IMR-90 (cell line): ENCODE measurements at regions not wholly inside any gene's neighbourhood (a gene's known extent, or its start where the extent isn't known, plus 50 kb on each side); places are given as distances from the start of the nearest gene placed in this dataset.

ENCODE experiments used
- CEBPB ChIP-seq: IDR thresholded peaks from 2 replicates; pipeline ENCODE4 v1.6.1; 2012; ENCODE audit warnings: low read depth, low read length, improper control_type of control experiment
- CHD1 ChIP-seq: IDR thresholded peaks from 2 replicates; pipeline ENCODE4 v1.6.1; 2012; ENCODE audit warnings: low read depth, low read length, improper control_type of control experiment
- CTCF ChIP-seq: conservative IDR thresholded peaks from 2 replicates; pipeline ENCODE4 v1.5.1; 2012; ENCODE audit warnings: mild to moderate bottlenecking, low read depth, low read length, improper control_type of control experiment
- ELK1 ChIP-seq: fragments of 150-350 bp; IDR thresholded peaks from 2 replicates; pipeline ENCODE4 v1.6.1; 2016; ENCODE audit warnings: low read depth, mild to moderate bottlenecking, low read length, moderate library complexity, borderline replicate concordance
- POLR2A ChIP-seq: IDR thresholded peaks from 2 replicates; pipeline ENCODE4 v1.6.1; 2012; ENCODE audit warnings: mild to moderate bottlenecking, low read depth, low read length
- RAD21 ChIP-seq: IDR thresholded peaks from 2 replicates; pipeline ENCODE4 v1.6.1; 2012; ENCODE audit warnings: low read length, improper control_type of control experiment
- SMC3 ChIP-seq: fragments of 150-350 bp; IDR thresholded peaks from 2 replicates; pipeline ENCODE4 v1.6.1; 2016; ENCODE audit warnings: low read depth, mild to moderate bottlenecking, antibody characterized with exemption, low read length, moderate library complexity
- USF2 ChIP-seq: fragments of 150-350 bp; IDR thresholded peaks from 2 replicates; pipeline ENCODE4 v1.6.1; 2017; ENCODE audit warnings: mild to moderate bottlenecking, antibody characterized with exemption, low read length, low read depth

DNA sequence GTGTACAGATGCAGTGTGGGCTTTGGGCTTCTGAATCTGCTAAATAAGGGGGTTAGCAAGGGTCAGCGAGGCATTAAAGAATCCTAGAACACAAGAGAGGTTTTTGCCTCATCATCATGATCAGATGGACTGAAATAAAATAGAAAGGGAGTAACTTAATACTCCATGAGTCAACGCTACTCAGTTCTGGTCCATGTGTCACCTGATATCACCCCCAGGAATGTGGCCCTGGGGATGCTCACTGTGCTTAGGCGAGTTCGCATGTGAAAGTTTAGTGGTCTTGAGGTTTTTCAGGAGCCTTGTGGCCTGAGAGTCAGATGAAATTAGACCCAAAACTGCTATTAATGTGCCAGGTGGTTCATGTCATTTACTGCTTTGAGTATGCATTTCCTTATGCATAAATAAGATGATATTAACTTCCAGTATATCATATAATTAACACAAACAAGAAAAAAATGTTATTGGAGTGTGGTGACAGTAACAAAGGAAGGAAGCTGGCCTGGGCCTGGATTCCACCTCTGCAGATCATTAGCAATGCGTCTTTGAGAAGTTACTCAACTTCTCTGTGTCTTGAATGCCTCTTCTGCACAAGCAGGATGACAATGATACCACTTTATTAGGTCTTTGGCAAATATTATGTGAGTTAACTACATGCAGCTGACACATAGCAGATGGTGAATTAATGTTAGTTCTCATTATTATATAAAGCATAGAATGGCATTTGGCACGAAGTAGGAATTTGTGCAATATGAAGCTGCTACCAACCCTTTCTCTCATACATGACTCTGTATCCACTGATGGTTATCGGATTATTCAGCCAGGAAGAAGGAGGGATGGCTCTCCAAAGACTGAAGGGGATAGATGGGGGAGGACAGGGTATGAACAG is 1272.6 kb downstream of the AACS start:
- TF ChIP-seq CTCF (no peak), POLR2A (no peak), CHD1 (no peak), CEBPB (no peak), USF2 (no peak), ELK1 (no peak), SMC3 (no peak), RAD21 (no peak)
